GM21717 (cell line): ENCODE measurements at regions not wholly inside any gene's neighbourhood (a gene's known extent, or its start where the extent isn't known, plus 50 kb on each side); places are given as distances from the start of the nearest gene placed in this dataset.
"Not testable (repeated sequence)": the region's sequence is repeated elsewhere in the genome, so short reads cannot be mapped to it uniquely, and the experiment has no call there.

Experiments used
- ATAC-seq: cut with Tn5 transposase; IDR thresholded peaks from one replicate; pipeline ENCODE4 v1.9.1; 2021; ENCODE audit warnings: mild to moderate bottlenecking, moderate library complexity; ENCODE audit not compliant: unreplicated experiment

- no peak for ATAC-seq
Observed at GRCh38 chr3:101913168-101913567, 63.9 kb downstream of the NFKBIZ start.

GRCh38 chr3:101917761-101918160 is 68.4 kb downstream of the NFKBIZ start:
- not testable (repeated sequence) for ATAC-seq

- ATAC-seq, result not testable (repeated sequence)
Observed at GRCh38 chr3:101922151-101922725, 72.9 kb downstream of the NFKBIZ start.

- not testable (repeated sequence) for ATAC-seq
Observed at GRCh38 chr3:101924621-101925020, 75.3 kb downstream of the NFKBIZ start.

GRCh38 chr3:101925124-101925523 is 75.8 kb downstream of the NFKBIZ start:
- ATAC-seq, result not testable (repeated sequence)

- no peak for ATAC-seq
Observed at GRCh38 chr3:101925564-101925963, 76.2 kb downstream of the NFKBIZ start.

GRCh38 chr3:101926594-101927105 is 77.3 kb downstream of the NFKBIZ start:
- ATAC-seq, result no peak

GRCh38 chr3:101928890-101929289 is 79.6 kb downstream of the NFKBIZ start:
- ATAC-seq, result no peak

- ATAC-seq, result no peak
Observed at GRCh38 chr3:101931081-101931480, 81.8 kb downstream of the NFKBIZ start.

GRCh38 chr3:101932326-101933068 is 83.2 kb downstream of the NFKBIZ start:
- no peak for ATAC-seq

- peak; percentile 89 for ATAC-seq
Observed at GRCh38 chr3:101936419-101937356, 87.4 kb downstream of the NFKBIZ start.

GRCh38 chr3:101938262-101938847 is 89.0 kb downstream of the NFKBIZ start:
- peak; percentile 48 for ATAC-seq

- ATAC-seq, result no peak
Observed at GRCh38 chr3:101939361-101940049, 90.2 kb downstream of the NFKBIZ start.

GRCh38 chr3:101940521-101941317 is 91.4 kb downstream of the NFKBIZ start:
- no peak for ATAC-seq

- no peak for ATAC-seq
Observed at GRCh38 chr3:101941318-101942040, 92.2 kb downstream of the NFKBIZ start.

- no peak for ATAC-seq
Observed at GRCh38 chr3:101942356-101942755, 93.0 kb downstream of the NFKBIZ start.

GRCh38 chr3:101943029-101943428 is 93.7 kb downstream of the NFKBIZ start:
- ATAC-seq, result no peak

- ATAC-seq, result no peak
Observed at GRCh38 chr3:101944308-101944707, 95.0 kb downstream of the NFKBIZ start.

GRCh38 chr3:101945980-101946379 is 96.7 kb downstream of the NFKBIZ start:
- ATAC-seq, result no peak
